ENCODE measurements at regions not wholly inside any gene's neighbourhood (a gene's known extent, or its start where the extent isn't known, plus 50 kb on each side); places are given as distances from the start of the nearest gene placed in this dataset.

DNA sequence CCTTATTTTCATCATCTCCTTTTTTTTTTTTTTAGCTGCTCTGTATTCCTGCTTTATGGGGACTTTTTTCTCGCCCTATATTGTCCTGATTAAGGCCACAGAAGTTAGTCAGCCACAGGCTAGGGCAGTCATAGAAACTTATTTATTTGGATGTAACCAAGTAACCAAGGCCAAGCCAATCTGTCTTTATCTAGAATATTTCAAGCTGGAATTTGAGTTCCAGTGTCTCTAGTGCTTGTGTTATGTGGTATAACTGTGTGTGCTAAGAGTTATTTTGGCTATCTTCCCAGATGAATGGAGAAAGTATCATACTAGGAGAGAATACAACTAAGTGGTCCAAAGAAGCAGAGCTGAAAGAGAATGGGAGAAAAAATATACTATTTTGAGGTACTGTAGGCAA, 751.5 kb downstream of the CBLN4 start:
- no peak for DNase-seq

DNA sequence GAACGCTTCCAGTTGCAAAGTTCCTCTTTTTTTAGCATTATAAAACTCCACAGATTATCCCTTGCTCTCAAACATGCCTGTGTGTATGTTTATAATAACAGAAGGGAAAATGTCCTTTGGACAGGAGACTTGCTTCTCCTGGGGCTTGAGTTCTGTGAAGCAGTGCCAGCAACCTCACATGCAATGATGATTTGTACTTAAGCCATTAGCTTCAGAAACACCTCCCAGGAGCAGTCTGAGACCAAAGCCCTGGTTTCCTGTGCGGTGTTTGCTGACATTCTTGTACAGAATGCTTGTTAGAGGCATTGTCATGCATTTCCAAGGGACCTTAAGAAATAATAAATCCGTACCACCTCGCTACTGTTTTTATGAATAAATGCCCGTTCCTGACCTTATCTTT, 752.8 kb downstream of the CBLN4 start:
- no peak for DNase-seq

DNA sequence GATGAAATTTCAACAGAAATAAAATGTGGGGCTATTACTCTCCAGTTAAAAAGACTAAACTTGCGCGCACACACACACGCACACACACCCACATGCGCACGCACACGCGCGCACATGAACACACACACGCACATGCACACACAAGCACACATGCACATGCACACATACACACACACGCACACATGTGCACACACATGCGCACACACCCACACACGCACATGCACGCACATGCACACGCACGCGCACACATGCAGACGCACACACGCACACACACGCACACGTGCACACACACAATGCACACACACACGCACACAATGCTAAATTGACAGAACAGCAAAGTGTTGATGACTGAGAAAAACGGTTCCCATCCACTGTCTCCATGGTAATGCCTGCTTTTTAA, 754.1 kb downstream of the CBLN4 start:
- no peak for DNase-seq

DNA sequence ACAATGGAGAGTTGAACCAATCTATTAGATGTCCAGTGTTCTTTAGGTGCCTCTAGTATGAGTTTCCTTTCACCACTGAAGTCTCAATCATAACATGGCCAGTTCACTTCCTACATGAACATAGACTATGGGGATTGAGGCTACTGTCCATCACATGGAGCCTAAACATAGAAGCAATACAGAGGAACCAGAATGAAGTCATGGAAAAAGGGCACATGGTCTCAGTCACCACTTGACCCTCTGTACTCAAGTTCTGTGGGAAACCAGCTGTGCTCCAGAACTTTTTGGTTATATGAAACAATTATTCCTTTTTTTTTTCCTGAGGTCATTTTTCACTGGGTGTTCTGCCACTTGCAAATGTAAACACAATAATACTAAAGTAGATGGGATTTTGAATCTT, 762.5 kb downstream of the CBLN4 start:
- DNase-seq, result no peak

DNA sequence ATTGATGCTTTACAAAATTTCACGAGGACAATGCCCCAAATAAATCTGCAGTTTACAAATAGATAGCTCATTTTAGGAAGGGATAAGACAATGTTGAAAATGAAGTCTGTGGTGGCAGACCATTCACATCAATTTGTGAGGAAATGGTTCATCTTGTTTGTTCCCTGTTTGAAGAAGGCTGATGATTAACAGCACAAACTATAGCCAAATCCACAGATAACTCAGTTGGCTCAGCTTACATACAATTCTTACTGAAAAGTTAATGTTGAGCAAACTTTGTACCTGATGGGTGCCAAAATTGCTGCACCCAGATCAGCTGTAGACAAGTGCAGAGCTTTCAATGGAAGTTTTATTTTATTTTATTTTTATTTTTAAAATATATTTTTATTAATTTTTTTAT, 763.9 kb downstream of the DOK5 start:
- DNase-seq, result no peak

DNA sequence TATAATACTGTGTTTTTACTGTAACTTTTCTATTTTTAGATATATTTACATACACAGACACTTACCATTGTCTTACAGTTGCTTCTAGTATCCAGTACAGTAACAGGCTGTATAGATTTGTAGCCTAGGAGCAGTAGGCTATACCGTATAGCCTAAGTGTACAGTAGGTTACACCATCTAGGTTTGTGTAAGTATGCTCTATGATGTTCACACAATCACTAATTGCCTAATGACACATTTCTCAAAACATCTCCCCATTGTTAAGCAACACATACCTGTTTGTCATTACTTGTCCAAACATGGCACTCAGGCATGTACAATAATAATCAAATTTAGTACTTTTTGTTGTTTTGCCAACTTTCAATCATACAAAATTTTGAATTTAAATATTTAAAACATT, 757.3 kb downstream of the DOK5 start:
- no peak for DNase-seq

GRCh38 chr20:55229451-55229850, 754.1 kb downstream of the DOK5 start:
- DNase-seq, result no peak

GRCh38 chr20:55216525-55217242, 741.3 kb downstream of the DOK5 start:
- no peak for DNase-seq

GRCh38 chr20:55213653-55214052, 738.3 kb downstream of the DOK5 start:
- DNase-seq, result no peak

DNA sequence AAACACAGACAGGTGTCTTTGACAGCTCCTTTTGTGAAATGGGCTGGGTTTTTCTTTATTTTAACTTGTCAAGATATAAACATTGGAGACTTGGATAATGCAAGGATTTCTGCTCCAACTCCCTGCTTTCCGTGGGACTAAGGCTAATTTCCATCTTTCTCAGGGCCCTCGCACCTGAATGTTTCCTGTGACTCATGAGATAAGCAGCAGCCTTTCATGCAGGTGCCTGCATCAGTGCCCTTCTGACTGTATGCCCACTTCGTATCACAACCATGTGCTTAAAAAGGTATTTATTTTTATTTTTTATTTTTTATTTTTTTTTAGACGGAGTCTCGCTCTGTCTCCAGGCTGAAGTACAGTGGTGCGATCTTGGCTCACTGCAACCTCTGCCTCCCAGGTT, 736.1 kb downstream of the DOK5 start:
- DNase-seq, result no peak

DNA sequence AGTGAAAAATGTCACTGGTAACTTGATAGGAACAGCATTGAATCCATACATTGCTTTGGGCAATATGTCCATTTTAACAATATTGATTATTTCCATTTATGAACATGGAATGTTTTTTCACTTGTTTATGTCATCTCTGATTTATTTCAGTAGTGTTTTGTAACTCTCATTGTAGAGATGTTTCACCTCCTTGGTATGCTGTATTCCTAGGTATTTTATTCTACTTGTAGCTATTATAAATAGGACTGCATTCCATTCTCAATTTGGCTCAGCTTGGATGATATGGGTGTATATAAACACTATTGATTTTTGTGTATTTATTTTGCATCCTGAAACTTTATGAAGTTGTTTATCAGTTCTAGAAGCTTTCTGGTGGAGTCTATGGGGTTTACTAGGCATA, 730.3 kb downstream of the DOK5 start:
- DNase-seq, result no peak

- no peak for DNase-seq
These were observed 724.9 kb downstream of the DOK5 start for GRCh38 chr20:55200317-55200716.

- DNase-seq, result no peak
These were observed 719.6 kb downstream of the DOK5 start for GRCh38 chr20:55194947-55195346.

DNA sequence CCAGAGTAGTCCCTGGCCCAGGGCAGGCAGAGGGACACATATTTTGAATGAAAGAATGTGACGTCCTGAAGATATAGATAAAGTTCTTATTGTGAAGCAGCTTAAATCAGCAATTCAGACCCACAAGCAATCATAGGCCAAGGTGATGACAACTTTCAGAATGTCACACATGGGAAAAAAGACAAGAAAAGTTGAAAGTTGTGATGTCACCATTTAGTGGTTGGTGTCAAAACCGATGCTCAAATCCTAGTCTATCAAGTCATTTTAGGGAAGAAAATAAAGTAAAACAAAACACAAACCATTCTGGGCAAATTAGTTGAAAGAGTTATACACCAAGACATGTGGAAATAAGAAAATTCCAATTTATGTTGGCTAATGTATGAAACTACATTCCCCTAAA, 710.8 kb downstream of the DOK5 start:
- no peak for DNase-seq

DNA sequence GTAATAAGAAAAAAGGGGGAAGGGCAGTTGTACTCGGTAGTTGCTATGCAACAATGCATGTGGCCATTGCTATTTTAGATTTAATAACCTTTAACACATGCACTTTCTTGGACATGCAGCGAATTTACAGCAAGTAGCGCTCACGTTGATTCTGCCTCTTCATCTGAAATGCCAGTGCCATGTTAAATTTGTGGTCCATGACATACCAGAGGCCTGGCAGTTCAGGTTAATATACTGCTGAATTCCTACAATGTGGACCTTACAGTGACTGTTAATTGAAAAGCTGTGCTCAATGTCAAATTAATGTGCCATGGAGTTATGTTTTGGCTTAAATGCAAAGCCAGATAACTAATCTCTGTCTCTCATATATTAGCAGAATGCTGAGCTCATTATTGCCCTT, 699.7 kb downstream of the DOK5 start:
- no peak for DNase-seq

GRCh38 chr20:55174635-55175034, 699.2 kb downstream of the DOK5 start:
- no peak for DNase-seq

GRCh38 chr20:55174172-55174571, 698.8 kb downstream of the DOK5 start:
- no peak for DNase-seq

DNA sequence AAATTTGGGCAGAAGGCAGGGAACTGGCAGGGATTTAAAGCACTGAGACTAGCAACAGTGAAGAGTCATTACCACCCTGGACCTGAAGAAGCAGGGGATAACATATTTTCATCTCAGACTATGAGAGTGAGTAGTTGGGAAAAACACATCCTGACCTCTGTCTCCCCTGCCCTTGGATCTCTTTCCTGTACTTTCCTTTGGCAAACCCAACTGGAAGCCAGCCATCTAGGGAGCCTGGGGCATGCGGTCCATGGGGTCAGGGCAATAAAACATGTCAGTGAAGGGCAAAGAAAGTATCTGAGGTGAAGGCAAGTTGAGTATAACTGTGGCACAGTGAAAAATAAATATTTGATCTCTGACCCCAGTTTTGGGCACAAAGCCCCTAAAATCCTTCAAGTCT, 698.2 kb downstream of the DOK5 start:
- DNase-seq, result no peak

DNA sequence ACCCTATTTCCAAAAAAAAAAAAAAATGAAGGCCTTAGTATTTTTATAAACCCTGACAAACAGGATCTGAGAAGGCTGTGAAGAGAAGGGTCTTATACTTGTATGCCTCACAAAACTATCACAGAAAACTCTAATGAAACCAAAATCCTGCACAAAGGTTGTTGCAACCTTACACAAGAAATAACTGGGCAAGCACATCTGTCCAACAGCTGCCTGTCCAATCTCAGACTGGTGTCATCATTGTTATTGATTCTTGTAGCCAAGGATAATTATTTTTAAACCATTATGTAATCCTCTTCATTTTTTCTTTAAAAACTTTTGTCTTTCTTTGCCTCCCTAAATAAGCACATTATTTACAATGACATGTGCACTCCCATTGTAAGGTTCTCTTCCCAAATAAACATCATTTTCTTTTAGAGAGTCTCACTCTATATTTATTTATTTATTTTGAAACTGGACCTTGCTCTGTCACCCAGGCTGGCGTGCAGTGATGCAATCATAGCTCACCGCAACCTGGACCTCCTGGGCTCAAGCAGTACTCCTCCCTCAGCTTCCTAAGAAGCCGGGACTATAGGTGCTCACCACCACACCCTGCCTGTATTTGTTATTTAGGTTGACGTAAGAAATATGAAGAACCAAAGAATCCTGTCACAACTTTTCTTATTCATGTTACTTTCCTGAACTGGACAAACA, 697.1 kb downstream of the DOK5 start:
- DNase-seq, result no peak

DNA sequence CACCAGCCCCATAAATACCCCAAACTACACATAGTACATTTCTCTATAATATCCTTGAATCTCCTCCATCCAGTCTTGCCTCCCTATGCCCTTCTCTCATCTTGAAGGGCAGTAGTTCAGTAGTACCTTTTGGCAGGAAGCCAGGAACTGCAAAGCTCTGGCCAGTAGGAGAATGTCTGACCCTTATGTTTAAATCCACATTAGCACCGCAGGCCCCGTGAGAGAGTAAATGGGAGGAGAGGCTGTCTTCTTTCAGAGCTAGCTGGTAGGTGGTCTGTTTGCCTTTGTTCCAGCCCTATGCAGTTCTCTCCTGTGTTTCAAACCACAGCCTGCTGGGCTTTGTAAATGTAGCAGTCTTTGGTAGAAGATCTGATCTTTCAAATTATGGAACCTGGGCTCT, 690.7 kb downstream of the DOK5 start:
- no peak for DNase-seq

- DNase-seq, result no peak
These were observed 685.6 kb downstream of the DOK5 start for GRCh38 chr20:55160996-55161395.

DNA sequence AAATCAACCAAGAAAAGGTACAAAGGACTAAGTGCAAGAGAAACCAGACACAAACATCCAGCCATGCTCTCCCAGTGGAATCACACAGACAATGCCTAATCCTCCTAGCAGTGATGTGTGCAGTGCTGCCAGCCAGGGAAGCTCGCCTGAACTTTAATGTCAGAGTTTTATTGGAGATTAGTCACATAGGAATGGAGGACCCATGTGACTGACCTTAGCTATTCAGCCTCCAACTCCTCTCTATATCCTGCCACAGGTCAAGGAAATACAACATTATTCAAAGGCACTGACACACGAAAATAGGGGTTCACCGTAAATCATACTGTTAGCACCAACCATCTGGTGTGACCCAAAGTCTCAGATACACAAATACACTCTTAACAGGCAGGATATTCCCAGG, 684.6 kb downstream of the DOK5 start:
- peak; percentile 7 for DNase-seq

GRCh38 chr20:55159230-55159629, 683.8 kb downstream of the DOK5 start:
- DNase-seq, result no peak

DNA sequence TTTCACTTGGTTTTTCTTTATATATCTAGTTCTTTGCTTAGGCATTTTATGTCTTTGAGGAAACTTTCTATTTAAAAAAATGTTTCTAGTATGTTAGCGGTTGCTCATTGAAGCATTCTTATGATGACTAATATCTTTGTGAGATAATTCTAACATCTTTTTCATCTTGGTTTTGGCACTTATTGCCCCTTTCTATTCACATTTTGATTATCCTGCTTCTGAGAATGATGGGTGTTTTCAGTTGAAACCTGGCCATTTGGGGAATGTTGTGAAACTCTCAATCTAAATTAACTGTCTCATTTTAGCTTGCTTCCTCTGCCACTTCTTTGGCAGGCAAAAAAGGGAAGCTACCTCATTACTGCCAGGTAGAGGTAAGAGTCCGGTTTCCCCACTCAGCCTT, 683.1 kb downstream of the DOK5 start:
- DNase-seq, result no peak

- DNase-seq, result no peak
These were observed 680.0 kb downstream of the DOK5 start for GRCh38 chr20:55155360-55155759.

Data from right kidney (tissue), 1 donor.